ENCODE measurements at regions not wholly inside any gene's neighbourhood (a gene's known extent, or its start where the extent isn't known, plus 50 kb on each side); places are given as distances from the start of the nearest gene placed in this dataset.

DNA sequence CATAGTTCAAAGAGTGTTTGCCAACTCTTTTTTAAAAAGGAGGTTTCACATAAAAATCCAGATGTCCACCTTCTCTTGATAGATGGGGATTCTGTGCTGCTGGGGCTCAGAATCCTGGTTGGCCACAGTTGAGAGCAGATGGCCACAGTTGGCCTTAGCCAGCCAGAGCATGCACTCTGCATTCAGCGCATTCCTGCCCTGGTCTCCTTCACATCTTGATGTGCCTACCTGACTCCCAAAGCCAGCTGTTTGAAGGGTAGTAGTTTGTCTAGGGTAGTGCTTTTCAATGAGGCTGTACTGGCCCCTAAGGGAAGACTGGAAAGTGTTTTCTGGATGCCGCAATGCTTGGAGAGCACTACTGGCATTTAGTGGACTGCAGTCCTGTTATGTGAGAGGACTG is 208.1 kb upstream of the HDAC9 start:
- TF ChIP-seq POLR2AphosphoS5 (IDR thresholded peaks at IDR 0.05; ENCODE audit: low read depth, low read length) (no peak), POLR2A (IDR thresholded peaks at IDR 0.05; ENCODE audit: low read depth, low read length) (no peak), TAF1 (IDR thresholded peaks at IDR 0.05; ENCODE audit: low read depth, low read length) (no peak)

Measured in GM12891 (cell line).